ENCODE measurements at regions not wholly inside any gene's neighbourhood (a gene's known extent, or its start where the extent isn't known, plus 50 kb on each side); places are given as distances from the start of the nearest gene placed in this dataset.

GRCh38 chr1:173280899-173281660 lies 73.9 kb upstream of the TNFSF4 start:
- Histone ChIP-seq H3K4me1 (no peaks in the 10 kb centered on the region), H3K4me2 (no peak overlapping the region), H3K27ac (no peak overlapping the region), H3K4me3 (no peak overlapping the region), H3K9me3 (no peaks in the 10 kb centered on the region)
- TF ChIP-seq, protein P1, sequence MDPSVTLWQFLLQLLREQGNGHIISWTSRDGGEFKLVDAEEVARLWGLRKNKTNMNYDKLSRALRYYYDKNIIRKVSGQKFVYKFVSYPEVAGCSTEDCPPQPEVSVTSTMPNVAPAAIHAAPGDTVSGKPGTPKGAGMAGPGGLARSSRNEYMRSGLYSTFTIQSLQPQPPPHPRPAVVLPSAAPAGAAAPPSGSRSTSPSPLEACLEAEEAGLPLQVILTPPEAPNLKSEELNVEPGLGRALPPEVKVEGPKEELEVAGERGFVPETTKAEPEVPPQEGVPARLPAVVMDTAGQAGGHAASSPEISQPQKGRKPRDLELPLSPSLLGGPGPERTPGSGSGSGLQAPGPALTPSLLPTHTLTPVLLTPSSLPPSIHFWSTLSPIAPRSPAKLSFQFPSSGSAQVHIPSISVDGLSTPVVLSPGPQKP (IDR thresholded peaks at IDR 0.05; ENCODE audit: low read depth, low read length), result no peak
- no peak for TF ChIP-seq NPAS2 (CRISPR knock-in tag; IDR thresholded peaks at IDR 0.05; ENCODE audit: borderline replicate concordance)
- no peak for TF ChIP-seq RCOR1 (IDR thresholded peaks at IDR 0.05; ENCODE audit: low read depth, low read length)
- TF ChIP-seq, protein P2, sequence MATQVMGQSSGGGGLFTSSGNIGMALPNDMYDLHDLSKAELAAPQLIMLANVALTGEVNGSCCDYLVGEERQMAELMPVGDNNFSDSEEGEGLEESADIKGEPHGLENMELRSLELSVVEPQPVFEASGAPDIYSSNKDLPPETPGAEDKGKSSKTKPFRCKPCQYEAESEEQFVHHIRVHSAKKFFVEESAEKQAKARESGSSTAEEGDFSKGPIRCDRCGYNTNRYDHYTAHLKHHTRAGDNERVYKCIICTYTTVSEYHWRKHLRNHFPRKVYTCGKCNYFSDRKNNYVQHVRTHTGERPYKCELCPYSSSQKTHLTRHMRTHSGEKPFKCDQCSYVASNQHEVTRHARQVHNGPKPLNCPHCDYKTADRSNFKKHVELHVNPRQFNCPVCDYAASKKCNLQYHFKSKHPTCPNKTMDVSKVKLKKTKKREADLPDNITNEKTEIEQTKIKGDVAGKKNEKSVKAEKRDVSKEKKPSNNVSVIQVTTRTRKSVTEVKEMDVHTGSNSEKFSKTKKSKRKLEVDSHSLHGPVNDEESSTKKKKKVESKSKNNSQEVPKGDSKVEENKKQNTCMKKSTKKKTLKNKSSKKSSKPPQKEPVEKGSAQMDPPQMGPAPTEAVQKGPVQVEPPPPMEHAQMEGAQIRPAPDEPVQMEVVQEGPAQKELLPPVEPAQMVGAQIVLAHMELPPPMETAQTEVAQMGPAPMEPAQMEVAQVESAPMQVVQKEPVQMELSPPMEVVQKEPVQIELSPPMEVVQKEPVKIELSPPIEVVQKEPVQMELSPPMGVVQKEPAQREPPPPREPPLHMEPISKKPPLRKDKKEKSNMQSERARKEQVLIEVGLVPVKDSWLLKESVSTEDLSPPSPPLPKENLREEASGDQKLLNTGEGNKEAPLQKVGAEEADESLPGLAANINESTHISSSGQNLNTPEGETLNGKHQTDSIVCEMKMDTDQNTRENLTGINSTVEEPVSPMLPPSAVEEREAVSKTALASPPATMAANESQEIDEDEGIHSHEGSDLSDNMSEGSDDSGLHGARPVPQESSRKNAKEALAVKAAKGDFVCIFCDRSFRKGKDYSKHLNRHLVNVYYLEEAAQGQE (IDR thresholded peaks at IDR 0.05), result no peak
- no peak for TF ChIP-seq ZFP36 (IDR thresholded peaks at IDR 0.05; ENCODE audit: borderline replicate concordance, partially characterized antibody)
- no peak for TF ChIP-seq ZNF302 (CRISPR knock-in tag; IDR thresholded peaks at IDR 0.05)
- TF ChIP-seq HEYL (CRISPR knock-in tag; IDR thresholded peaks at IDR 0.05), result no peak
- TF ChIP-seq, protein P3, sequence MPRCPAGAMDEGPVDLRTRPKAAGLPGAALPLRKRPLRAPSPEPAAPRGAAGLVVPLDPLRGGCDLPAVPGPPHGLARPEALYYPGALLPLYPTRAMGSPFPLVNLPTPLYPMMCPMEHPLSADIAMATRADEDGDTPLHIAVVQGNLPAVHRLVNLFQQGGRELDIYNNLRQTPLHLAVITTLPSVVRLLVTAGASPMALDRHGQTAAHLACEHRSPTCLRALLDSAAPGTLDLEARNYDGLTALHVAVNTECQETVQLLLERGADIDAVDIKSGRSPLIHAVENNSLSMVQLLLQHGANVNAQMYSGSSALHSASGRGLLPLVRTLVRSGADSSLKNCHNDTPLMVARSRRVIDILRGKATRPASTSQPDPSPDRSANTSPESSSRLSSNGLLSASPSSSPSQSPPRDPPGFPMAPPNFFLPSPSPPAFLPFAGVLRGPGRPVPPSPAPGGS (IDR thresholded peaks at IDR 0.05), result no peak
- TF ChIP-seq, protein P4, sequence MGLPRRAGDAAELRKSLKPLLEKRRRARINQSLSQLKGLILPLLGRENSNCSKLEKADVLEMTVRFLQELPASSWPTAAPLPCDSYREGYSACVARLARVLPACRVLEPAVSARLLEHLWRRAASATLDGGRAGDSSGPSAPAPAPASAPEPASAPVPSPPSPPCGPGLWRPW (IDR thresholded peaks at IDR 0.05), result no peak
- TF ChIP-seq TP53 (CRISPR knock-in tag; IDR thresholded peaks at IDR 0.05), result no peak
- TF ChIP-seq E2F6 (IDR thresholded peaks at IDR 0.05; ENCODE audit: borderline replicate concordance, low read depth), result no peak
- no peak for TF ChIP-seq CBX8 (IDR thresholded peaks at IDR 0.05)
- TF ChIP-seq HOXB5 (CRISPR knock-in tag; IDR thresholded peaks at IDR 0.05), result no peak
- no peak for TF ChIP-seq GATA3 (IDR thresholded peaks at IDR 0.05; ENCODE audit: borderline replicate concordance)
- no peak for TF ChIP-seq RFX5 (IDR thresholded peaks at IDR 0.05)
- no peak for TF ChIP-seq CHD4 (IDR thresholded peaks at IDR 0.05; ENCODE audit: borderline replicate concordance)
- TF ChIP-seq RAD21 (conservative IDR thresholded peaks at IDR 0.05 in 1 of 2, IDR thresholded peaks at IDR 0.05 in 1 of 2), result no peak
- no peak for TF ChIP-seq CHD2 (IDR thresholded peaks at IDR 0.05; ENCODE audit: low read length, partially characterized antibody)
- TF ChIP-seq POLR2A (IDR thresholded peaks at IDR 0.05; ENCODE audit: low read length), result no peak
- TF ChIP-seq, protein P5, sequence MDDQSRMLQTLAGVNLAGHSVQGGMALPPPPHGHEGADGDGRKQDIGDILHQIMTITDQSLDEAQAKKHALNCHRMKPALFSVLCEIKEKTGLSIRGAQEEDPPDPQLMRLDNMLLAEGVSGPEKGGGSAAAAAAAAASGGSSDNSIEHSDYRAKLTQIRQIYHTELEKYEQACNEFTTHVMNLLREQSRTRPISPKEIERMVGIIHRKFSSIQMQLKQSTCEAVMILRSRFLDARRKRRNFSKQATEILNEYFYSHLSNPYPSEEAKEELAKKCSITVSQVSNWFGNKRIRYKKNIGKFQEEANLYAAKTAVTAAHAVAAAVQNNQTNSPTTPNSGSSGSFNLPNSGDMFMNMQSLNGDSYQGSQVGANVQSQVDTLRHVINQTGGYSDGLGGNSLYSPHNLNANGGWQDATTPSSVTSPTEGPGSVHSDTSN (IDR thresholded peaks at IDR 0.05), result no peak
- CTCF ChIA-PET, result interaction anchor here (2.2 kb wide), 1 partner anchor 10 kb away, joined by 6 read pairs; no protein-coding TSS in a partner anchor
- WGBS (ENCODE audit: missing lambda C conversion rate), result 72% methylated on average over 7 of the region's 7 CpGs
- DNase-seq (ENCODE audit: low read depth in 1 of 2, low spot score in 1 of 2) (no peak), FAIRE-seq (no peak), ATAC-seq (no peak)
- POLR2A ChIA-PET, result no interaction called here
